Liver (tissue), 7 donors: ENCODE measurements at regions not wholly inside any gene's neighbourhood (a gene's known extent, or its start where the extent isn't known, plus 50 kb on each side); places are given as distances from the start of the nearest gene placed in this dataset.

Source experiments
- DNase-seq: peaks from one replicate; pipeline ENCODE4 v3.0.0-alpha.2; 2017; ENCODE audit warnings: low spot score
- H3K27ac ChIP-seq, 2 donors: one replicate each; pipeline ENCODE4 v1.7.0; 2013; ENCODE audit warnings: inconsistent platforms in 2 of 2, low read length in 2 of 2, control low read depth in 1 of 2, low read depth in 1 of 2, mild to moderate bottlenecking in 1 of 2
- H3K27me3 ChIP-seq, 4 donors: one replicate each; pipeline versions ENCODE4 v1.6.1 to v1.7.0; 2013; ENCODE audit warnings: low read length in 3 of 4, inconsistent platforms in 1 of 4, mild to moderate bottlenecking in 1 of 4, moderate library complexity in 1 of 4; ENCODE audit not compliant: control insufficient read depth in 4 of 4, insufficient read depth in 4 of 4
- H3K36me3 ChIP-seq, 4 donors: one replicate each; pipeline versions ENCODE4 v1.6.1 to v1.7.0; 2013; ENCODE audit warnings: low read length in 3 of 4, mild to moderate bottlenecking in 3 of 4, low read depth in 1 of 4, moderate library complexity in 1 of 4; ENCODE audit not compliant: control insufficient read depth in 4 of 4, insufficient read depth in 3 of 4
- H3K4me1 ChIP-seq, 4 donors: one replicate each; pipeline versions ENCODE4 v1.6.1 to v1.7.0; 2013; ENCODE audit warnings: low read length in 3 of 4, mild to moderate bottlenecking in 3 of 4, moderate library complexity in 1 of 4; ENCODE audit not compliant: control insufficient read depth in 4 of 4, insufficient read depth in 4 of 4
- H3K4me3 ChIP-seq, 3 donors: one replicate each; pipeline versions ENCODE4 v1.6.1 to v1.7.0; 2013; ENCODE audit warnings: low read length in 3 of 3, control low read depth in 1 of 3, low read depth in 1 of 3, mild to moderate bottlenecking in 1 of 3
- H3K9ac ChIP-seq, 2 donors: one replicate each; pipeline ENCODE4 v1.7.0; 2013; ENCODE audit warnings: low read length in 2 of 2, mild to moderate bottlenecking in 2 of 2, moderate library complexity in 2 of 2, control low read depth in 1 of 2, low read depth in 1 of 2
- H3K9me3 ChIP-seq, 4 donors: one replicate each; pipeline versions ENCODE4 v1.6.1 to v1.7.0; 2013; ENCODE audit warnings: low read length in 3 of 4; ENCODE audit not compliant: control insufficient read depth in 4 of 4
- ATF3 ChIP-seq: IDR thresholded peaks from 2 replicates; pipeline ENCODE4 v1.6.1; 2016; ENCODE audit warnings: antibody characterized with exemption
- EGR1 ChIP-seq, 2 donors: IDR thresholded peaks; 2 replicates each; pipeline ENCODE4 v1.6.1; 2016 to 2018; ENCODE audit warnings: antibody characterized with exemption in 2 of 2, low read depth in 2 of 2
- FOXA1 ChIP-seq: IDR thresholded peaks from 2 replicates; pipeline ENCODE4 v1.6.1; 2016; ENCODE audit warnings: antibody characterized with exemption
- FOXA2 ChIP-seq: IDR thresholded peaks from 2 replicates; pipeline ENCODE4 v1.6.1; 2016; ENCODE audit warnings: antibody characterized with exemption
- GABPA ChIP-seq, 2 donors: IDR thresholded peaks in 1 of 2; conservative IDR thresholded peaks in 1 of 2; 2 replicates each; pipeline ENCODE4 v1.6.1; 2016; ENCODE audit warnings: antibody characterized with exemption in 2 of 2, mild to moderate bottlenecking in 1 of 2, moderate library complexity in 1 of 2
- HNF4A ChIP-seq, 2 donors: conservative IDR thresholded peaks; 2 replicates each; pipeline ENCODE4 v1.6.1; 2016; ENCODE audit warnings: antibody characterized with exemption in 2 of 2, mild to moderate bottlenecking in 2 of 2
- HNF4G ChIP-seq: IDR thresholded peaks from 2 replicates; pipeline ENCODE4 v1.6.1; 2016; ENCODE audit warnings: antibody characterized with exemption
- JUND ChIP-seq, 2 donors: IDR thresholded peaks; 2 replicates each; pipeline ENCODE4 v1.6.1; 2016; ENCODE audit warnings: antibody characterized with exemption in 2 of 2
- MAX ChIP-seq: IDR thresholded peaks from 2 replicates; pipeline ENCODE4 v1.6.1; 2016; ENCODE audit warnings: antibody characterized with exemption
- NR2F2 ChIP-seq: IDR thresholded peaks from 2 replicates; pipeline ENCODE4 v1.6.1; 2016; ENCODE audit warnings: antibody characterized with exemption
- RAD21 ChIP-seq, 2 donors: IDR thresholded peaks; 2 replicates each; pipeline ENCODE4 v1.6.1; 2016; ENCODE audit warnings: antibody characterized with exemption in 2 of 2, mild to moderate bottlenecking in 2 of 2
- REST ChIP-seq: IDR thresholded peaks from 2 replicates; pipeline ENCODE4 v1.6.1; 2016; ENCODE audit warnings: antibody characterized with exemption, mild to moderate bottlenecking
- RXRA ChIP-seq, 2 donors: IDR thresholded peaks; 2 replicates each; pipeline ENCODE4 v1.6.1; 2017 to 2018; ENCODE audit warnings: antibody characterized with exemption in 2 of 2, mild to moderate bottlenecking in 1 of 2
- SP1 ChIP-seq: IDR thresholded peaks from 2 replicates; pipeline ENCODE4 v1.6.1; 2018; ENCODE audit warnings: antibody characterized with exemption, mild to moderate bottlenecking
- TAF1 ChIP-seq: conservative IDR thresholded peaks from 2 replicates; pipeline ENCODE4 v1.6.1; 2016; ENCODE audit warnings: antibody characterized with exemption, mild to moderate bottlenecking
- YY1 ChIP-seq: IDR thresholded peaks from 2 replicates; pipeline ENCODE4 v1.6.1; 2016; ENCODE audit warnings: antibody characterized with exemption, mild to moderate bottlenecking
- ZBTB33 ChIP-seq: IDR thresholded peaks from 2 replicates; pipeline ENCODE4 v1.6.1; 2016; ENCODE audit warnings: antibody characterized with exemption
- WGBS: extraction: QIAGEN DNeasy Blood & Tissue Kit; methylation state at CpG from one replicate; pipeline ENCODE4 v1.1.7; 2013; 5-methylcytosine and 5-hydroxymethylcytosine counted together
- donor health status: healthy.
- donor health status: healthy.
- donor health status: healthy.
- donor health status: healthy.

GRCh38 chr7:25963733-25964132 is 188.3 kb upstream of the NFE2L3 start:
- H3K9ac ChIP-seq = no peak overlapping the region
- DNase-seq = no peak
- H3K4me1 ChIP-seq = peaks cover 2 to 16% (median 15%) of the 10 kb centered on the region in 4 donors
- H3K27ac ChIP-seq = peak overlapping the region; percentile 60 to 64
- H3K9me3 ChIP-seq = no peaks in the 10 kb centered on the region
- 45% methylated on average over 3 of the region's 3 CpGs for WGBS
- no peaks in the 10 kb centered on the region for H3K36me3 ChIP-seq
- TF ChIP-seq NR2F2 (peak; percentile 25), ZBTB33 (peak; percentile 58), MAX (peak; percentile 38), JUND (IDR thresholded peaks at IDR 0.05) (no peak), TAF1 (no peak), RAD21 (IDR thresholded peaks at IDR 0.05) (peak in 1 of 2 donors; percentile 11), ATF3 (no peak), FOXA1 (no peak), HNF4A (conservative IDR thresholded peaks at IDR 0.05) (peak; percentile 33 to 66), YY1 (peak; percentile 47), HNF4G (no peak), REST (peak; percentile 42), SP1 (peak; percentile 61), EGR1 (IDR thresholded peaks at IDR 0.05; ENCODE audit: low read depth in 2 of 2) (peak in 1 of 2 donors; percentile 40), FOXA2 (no peak), RXRA (IDR thresholded peaks at IDR 0.05) (peak; percentile 34 to 74)
- H3K4me3 ChIP-seq = no peak overlapping the region
- no peaks in the 10 kb centered on the region for H3K27me3 ChIP-seq

- no peaks in the 10 kb centered on the region for H3K27me3 ChIP-seq
- no peak overlapping the region for H3K9ac ChIP-seq
- 27% methylated on average over 6 of the region's 6 CpGs for WGBS
Measured at GRCh38 chr7:25964483-25964991, 187.5 kb upstream of the NFE2L3 start.

More at GRCh38 chr7:25964483-25964991, 187.5 kb upstream of the NFE2L3 start:
- H3K36me3 ChIP-seq = no peaks in the 10 kb centered on the region
- no peak for DNase-seq
- TF ChIP-seq FOXA1 (no peak), GABPA (IDR thresholded peaks at IDR 0.05 in 1 of 2, conservative IDR thresholded peaks at IDR 0.05 in 1 of 2) (no peak), MAX (no peak), TAF1 (no peak), ZBTB33 (no peak), FOXA2 (no peak), SP1 (no peak)
- H3K27ac ChIP-seq = peak overlapping the region; percentile 60 to 64
- H3K4me3 ChIP-seq = no peak overlapping the region
- peaks cover 2 to 16% (median 15%) of the 10 kb centered on the region in 4 donors for H3K4me1 ChIP-seq
- H3K9me3 ChIP-seq = no peaks in the 10 kb centered on the region
